AG09309 (cell line): ENCODE measurements at regions not wholly inside any gene's neighbourhood (a gene's known extent, or its start where the extent isn't known, plus 50 kb on each side); places are given as distances from the start of the nearest gene placed in this dataset.

Source experiments
- DNase-seq: peaks from one replicate; pipeline ENCODE4 v3.0.0-alpha.2; 2010; ENCODE audit warnings: low read depth
- H3K4me3 ChIP-seq: 2 replicates; pipeline ENCODE4 v1.5.1; 2011; ENCODE audit warnings: mild to moderate bottlenecking, low read depth, low read length, moderate library complexity; ENCODE audit not compliant: control insufficient read depth
- CTCF ChIP-seq: IDR thresholded peaks from 2 replicates; pipeline ENCODE4 v1.5.1; 2011; ENCODE audit warnings: mild to moderate bottlenecking, low read depth, low read length, inconsistent platforms; ENCODE audit not compliant: insufficient read depth, control insufficient read depth; ENCODE audit errors: missing control alignments

GRCh38 chr9:107108342-107109130 is 174.5 kb upstream of the RAD23B start:
- no peak for TF ChIP-seq CTCF
- no peak overlapping the region for H3K4me3 ChIP-seq
- DNase-seq, result no peak

- no peak for DNase-seq
- no peak overlapping the region for H3K4me3 ChIP-seq
- TF ChIP-seq CTCF, result no peak
Measured at GRCh38 chr9:107109324-107109723, 173.8 kb upstream of the RAD23B start.

GRCh38 chr9:107110153-107110552 is 172.9 kb upstream of the RAD23B start:
- DNase-seq, result no peak
- TF ChIP-seq CTCF, result no peak
- no peak overlapping the region for H3K4me3 ChIP-seq

- DNase-seq, result no peak
- H3K4me3 ChIP-seq, result no peak overlapping the region
- TF ChIP-seq CTCF, result no peak
Measured at GRCh38 chr9:107112707-107113243, 170.3 kb upstream of the RAD23B start.

GRCh38 chr9:107118863-107119624 is 164.0 kb upstream of the RAD23B start:
- TF ChIP-seq CTCF, result no peak
- DNase-seq, result no peak
- no peak overlapping the region for H3K4me3 ChIP-seq

GRCh38 chr9:107119735-107120134 is 163.3 kb upstream of the RAD23B start:
- no peak for TF ChIP-seq CTCF
- no peak overlapping the region for H3K4me3 ChIP-seq
- DNase-seq, result no peak
